ENCODE measurements at regions not wholly inside any gene's neighbourhood (a gene's known extent, or its start where the extent isn't known, plus 50 kb on each side); places are given as distances from the start of the nearest gene placed in this dataset.

DNA sequence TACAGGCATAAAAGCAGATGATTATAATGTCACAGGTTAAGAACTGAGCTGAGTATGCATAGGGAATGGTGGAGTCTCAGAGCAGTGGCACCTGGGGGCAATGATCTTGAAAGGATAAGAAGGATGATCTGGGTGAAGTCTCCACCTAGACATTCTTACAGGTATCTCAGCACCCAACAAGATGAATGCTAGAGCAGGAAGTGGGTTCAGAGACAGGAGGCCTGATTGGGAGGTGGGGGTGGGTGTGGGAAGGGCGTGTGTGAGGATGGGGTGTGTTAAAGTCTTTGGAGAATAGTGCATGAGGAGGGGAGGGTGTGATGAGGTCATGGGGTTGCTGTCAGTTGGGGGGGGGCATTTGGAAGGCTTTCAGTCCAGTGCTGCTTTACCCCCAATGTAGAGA lies 78.8 kb upstream of the UPP2 start (continued):
- no peak for TF ChIP-seq TCF7L2 (IDR thresholded peaks at IDR 0.05; ENCODE audit: borderline replicate concordance, extremely low read depth, insufficient read depth, insufficient read length)

GRCh38 chr2:158021226-158021625 lies 80.5 kb upstream of the UPP2 start:
- Histone ChIP-seq H3K27ac (ENCODE audit: low read depth, low read length) (no peak overlapping the region), H3K9ac (ENCODE audit: low read length) (no peak overlapping the region), H3K27me3 (ENCODE audit: insufficient read depth, low read length) (no peaks in the 10 kb centered on the region), H3K4me1 (ENCODE audit: control insufficient read depth in 1 of 2, insufficient read depth in 2 of 2, low read length in 2 of 2) (no peaks in the 10 kb centered on the region), H4K20me1 (ENCODE audit: insufficient read depth) (no peaks in the 10 kb centered on the region), H3K9me3 (ENCODE audit: control insufficient read depth in 1 of 2, insufficient read depth in 1 of 2, low read depth in 1 of 2, low read length in 2 of 2) (no peaks in the 10 kb centered on the region), H3K9me2 (ENCODE audit: insufficient read depth) (no peaks in the 10 kb centered on the region), H3K36me3 (ENCODE audit: control insufficient read depth in 1 of 2, insufficient read depth in 2 of 2, low read length in 2 of 2) (no peaks in the 10 kb centered on the region), H3K4me3 (replicated peaks in 1 of 2; ENCODE audit: low read depth in 1 of 2, low read length in 2 of 2) (no peak overlapping the region), H3K79me2 (ENCODE audit: insufficient read depth, low read length) (no peaks in the 10 kb centered on the region), H3K4me2 (ENCODE audit: low read length) (no peak overlapping the region), H2AFZ (ENCODE audit: low read depth, low read length, poor library complexity, severe bottlenecking) (no peak overlapping the region)
- RAD21 ChIA-PET (ENCODE audit: low non-redundant PET in 1 of 2, low total read pairs in 2 of 2, uncharacterized antibody in 2 of 2, unreplicated experiment in 2 of 2) = no interaction called here
- CTCF ChIA-PET = no interaction called here
- ATAC-seq (no peak), DNase-seq (ENCODE audit: low read depth, low spot score) (no peak)
- TF ChIP-seq ZBTB33 (IDR thresholded peaks at IDR 0.05; ENCODE audit: extremely low read depth, insufficient replicate concordance, low read length) = no peak
- intact Hi-C loops (cut with micrococcal nuclease) = no loop called here
- POLR2A ChIA-PET = no interaction called here
- no TSS peak for BruUV-seq (replicated peaks)

DNA sequence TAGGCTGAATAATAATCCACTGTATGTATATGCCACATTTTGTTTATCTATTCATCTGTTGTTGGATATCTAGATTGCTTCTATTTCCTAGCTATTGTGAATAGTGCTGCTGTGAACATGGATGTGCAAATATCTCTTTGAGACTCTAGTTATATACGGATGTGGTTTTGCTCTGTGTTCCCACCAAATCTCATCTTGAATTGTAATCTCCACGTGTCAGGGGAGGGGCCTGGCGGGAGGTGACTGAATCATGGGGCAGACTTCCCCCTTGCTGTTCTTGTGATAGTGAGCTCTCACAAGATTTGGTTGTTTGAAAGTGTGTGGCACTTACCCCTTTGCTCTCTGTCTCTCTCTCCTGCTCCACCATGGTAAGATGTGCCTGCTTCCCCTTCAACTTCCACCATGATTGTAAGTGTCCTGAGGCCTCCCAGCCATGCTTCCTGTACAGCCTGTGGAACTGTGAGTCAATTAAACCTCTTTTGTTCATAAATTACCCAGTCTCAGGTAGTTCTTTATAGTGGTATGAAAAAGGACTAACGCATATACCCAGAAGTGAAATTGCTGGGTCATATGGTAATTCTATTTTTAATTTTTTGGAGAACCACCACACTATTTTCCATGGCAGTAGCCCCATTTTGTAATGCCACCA lies 86.1 kb upstream of the UPP2 start:
- H3K9ac ChIP-seq (ENCODE audit: low read length) = no peak overlapping the region
- TF ChIP-seq RAD21 (IDR thresholded peaks at IDR 0.05; ENCODE audit: low read depth) (no peak), POLR2AphosphoS5 (IDR thresholded peaks at IDR 0.05; ENCODE audit: low read depth, low read length) (no peak), EGR1 (IDR thresholded peaks at IDR 0.05; ENCODE audit: low read depth) (no peak), JUND (IDR thresholded peaks at IDR 0.05) (no peak), POLR2A (IDR thresholded peaks at IDR 0.05; ENCODE audit: borderline replicate concordance, extremely low read depth, insufficient read depth, insufficient read length) (no peak), FOSL1 (IDR thresholded peaks at IDR 0.05; ENCODE audit: low read depth) (no peak), ZNF274 (IDR thresholded peaks at IDR 0.05; ENCODE audit: low read depth, low read length) (no peak), CEBPB (IDR thresholded peaks at IDR 0.05; ENCODE audit: low read depth) (no peak), YY1 (IDR thresholded peaks at IDR 0.05; ENCODE audit: extremely low read depth, insufficient replicate concordance, low read depth, low read length) (no peak), TCF7L2 (IDR thresholded peaks at IDR 0.05; ENCODE audit: borderline replicate concordance, extremely low read depth, insufficient read depth, insufficient read length) (no peak)
- TF ChIP-seq, protein P1, sequence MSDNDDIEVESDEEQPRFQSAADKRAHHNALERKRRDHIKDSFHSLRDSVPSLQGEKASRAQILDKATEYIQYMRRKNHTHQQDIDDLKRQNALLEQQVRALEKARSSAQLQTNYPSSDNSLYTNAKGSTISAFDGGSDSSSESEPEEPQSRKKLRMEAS (IDR thresholded peaks at IDR 0.05) = no peak
- TF ChIP-seq, protein P2, sequence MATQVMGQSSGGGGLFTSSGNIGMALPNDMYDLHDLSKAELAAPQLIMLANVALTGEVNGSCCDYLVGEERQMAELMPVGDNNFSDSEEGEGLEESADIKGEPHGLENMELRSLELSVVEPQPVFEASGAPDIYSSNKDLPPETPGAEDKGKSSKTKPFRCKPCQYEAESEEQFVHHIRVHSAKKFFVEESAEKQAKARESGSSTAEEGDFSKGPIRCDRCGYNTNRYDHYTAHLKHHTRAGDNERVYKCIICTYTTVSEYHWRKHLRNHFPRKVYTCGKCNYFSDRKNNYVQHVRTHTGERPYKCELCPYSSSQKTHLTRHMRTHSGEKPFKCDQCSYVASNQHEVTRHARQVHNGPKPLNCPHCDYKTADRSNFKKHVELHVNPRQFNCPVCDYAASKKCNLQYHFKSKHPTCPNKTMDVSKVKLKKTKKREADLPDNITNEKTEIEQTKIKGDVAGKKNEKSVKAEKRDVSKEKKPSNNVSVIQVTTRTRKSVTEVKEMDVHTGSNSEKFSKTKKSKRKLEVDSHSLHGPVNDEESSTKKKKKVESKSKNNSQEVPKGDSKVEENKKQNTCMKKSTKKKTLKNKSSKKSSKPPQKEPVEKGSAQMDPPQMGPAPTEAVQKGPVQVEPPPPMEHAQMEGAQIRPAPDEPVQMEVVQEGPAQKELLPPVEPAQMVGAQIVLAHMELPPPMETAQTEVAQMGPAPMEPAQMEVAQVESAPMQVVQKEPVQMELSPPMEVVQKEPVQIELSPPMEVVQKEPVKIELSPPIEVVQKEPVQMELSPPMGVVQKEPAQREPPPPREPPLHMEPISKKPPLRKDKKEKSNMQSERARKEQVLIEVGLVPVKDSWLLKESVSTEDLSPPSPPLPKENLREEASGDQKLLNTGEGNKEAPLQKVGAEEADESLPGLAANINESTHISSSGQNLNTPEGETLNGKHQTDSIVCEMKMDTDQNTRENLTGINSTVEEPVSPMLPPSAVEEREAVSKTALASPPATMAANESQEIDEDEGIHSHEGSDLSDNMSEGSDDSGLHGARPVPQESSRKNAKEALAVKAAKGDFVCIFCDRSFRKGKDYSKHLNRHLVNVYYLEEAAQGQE (IDR thresholded peaks at IDR 0.05; ENCODE audit: low read depth) = no peak

More for the DNA sequence above, 86.1 kb upstream of the UPP2 start:
- RAD21 ChIA-PET (ENCODE audit: low non-redundant PET in 1 of 2, low total read pairs in 2 of 2, uncharacterized antibody in 2 of 2, unreplicated experiment in 2 of 2) = no interaction called here
- CTCF ChIA-PET = interaction anchor here (2.1 kb wide), 1 partner anchor 9 kb away, joined by 7 read pairs; no protein-coding TSS in a partner anchor
- H3K79me2 ChIP-seq (ENCODE audit: insufficient read depth, low read length) = no peaks in the 10 kb centered on the region
- H4K20me1 ChIP-seq (ENCODE audit: insufficient read depth) = no peaks in the 10 kb centered on the region
- ATAC-seq (no peak), DNase-seq (ENCODE audit: low read depth, low spot score) (no peak)
- H3K36me3 ChIP-seq (ENCODE audit: control insufficient read depth in 1 of 2, insufficient read depth in 2 of 2, low read length in 2 of 2) = no peaks in the 10 kb centered on the region
- H3K27me3 ChIP-seq (ENCODE audit: insufficient read depth, low read length) = no peaks in the 10 kb centered on the region
- H3K27ac ChIP-seq (ENCODE audit: low read depth, low read length) = no peak overlapping the region
- H3K4me3 ChIP-seq (replicated peaks in 1 of 2; ENCODE audit: low read depth in 1 of 2, low read length in 2 of 2) = no peak overlapping the region
- no peak overlapping the region for H3K4me2 ChIP-seq (ENCODE audit: low read length)
- H3K4me1 ChIP-seq (ENCODE audit: control insufficient read depth in 1 of 2, insufficient read depth in 2 of 2, low read length in 2 of 2) = peaks cover 0 to 10% of the 10 kb centered on the region in 2 experiments; a peak in 2 of 4 replicates
- intact Hi-C loops (cut with micrococcal nuclease) = no loop called here
- H2AFZ ChIP-seq (ENCODE audit: low read depth, low read length, poor library complexity, severe bottlenecking) = no peak overlapping the region
- no peaks in the 10 kb centered on the region for H3K9me3 ChIP-seq (ENCODE audit: control insufficient read depth in 1 of 2, insufficient read depth in 1 of 2, low read depth in 1 of 2, low read length in 2 of 2)
- POLR2A ChIA-PET = no interaction called here
- BruUV-seq (replicated peaks) = no TSS peak
- H3K9me2 ChIP-seq (ENCODE audit: insufficient read depth) = no peaks in the 10 kb centered on the region
